SU-DHL-6 (cell line): ENCODE measurements at regions not wholly inside any gene's neighbourhood (a gene's known extent, or its start where the extent isn't known, plus 50 kb on each side); places are given as distances from the start of the nearest gene placed in this dataset.

Experiments used
- H2AFZ ChIP-seq: fragments of 200-600 bp; sonication (generic); 2 replicates; pipeline ENCODE4 v1.6.1; 2014; ENCODE audit warnings: low read depth, mild to moderate bottlenecking, moderate library complexity, mixed read lengths, antibody characterized with exemption, low read length; ENCODE audit not compliant: severe bottlenecking
- H3F3A ChIP-seq: fragments of 200-600 bp; shearing (Covaris generic); 2 replicates; pipeline ENCODE4 v1.6.0; 2016; ENCODE audit warnings: antibody characterized with exemption, mild to moderate bottlenecking; ENCODE audit not compliant: insufficient read depth
- H3K27ac ChIP-seq: fragments of 200-600 bp; sonication (generic); 2 replicates; pipeline ENCODE4 v1.5.1; 2016; ENCODE audit warnings: low read depth, mild to moderate bottlenecking, low read length, moderate library complexity, mixed read lengths
- H3K27me3 ChIP-seq: fragments of 200-600 bp; sonication (generic), shearing (Covaris generic); 2 replicates; pipeline ENCODE4 v1.6.0; 2014; ENCODE audit warnings: mild to moderate bottlenecking, low read length
- H3K36me3 ChIP-seq: fragments of 200-600 bp; sonication (generic); 2 replicates; pipeline ENCODE4 v1.6.1; 2014; ENCODE audit warnings: mild to moderate bottlenecking, low read length, mixed read lengths
- H3K4me2 ChIP-seq: fragments of 300-600, 200-600 bp; shearing (Covaris generic), sonication (generic); 2 replicates; pipeline ENCODE4 v1.6.0; 2014; ENCODE audit warnings: low read length, low read depth, mild to moderate bottlenecking; ENCODE audit not compliant: poor library complexity, severe bottlenecking
- H3K4me3 ChIP-seq: fragments of 200-600 bp; sonication (generic); 2 replicates; pipeline ENCODE4 v1.5.1; 2014; ENCODE audit warnings: antibody characterized with exemption, low read length, mild to moderate bottlenecking, mixed read lengths; ENCODE audit not compliant: insufficient read depth, poor library complexity, severe bottlenecking
- H3K79me2 ChIP-seq: fragments of 200-600 bp; sonication (generic); 2 replicates; pipeline ENCODE4 v1.6.1; 2014; ENCODE audit warnings: mild to moderate bottlenecking, low read length, moderate library complexity; ENCODE audit not compliant: insufficient read depth
- H3K9ac ChIP-seq: fragments of 200-600 bp; sonication (generic); 2 replicates; pipeline ENCODE4 v1.7.0; 2014; ENCODE audit warnings: mild to moderate bottlenecking, low read length
- H3K9me2 ChIP-seq: fragments of 200-600 bp; sonication (generic); replicated peaks from 2 replicates; pipeline ENCODE4 v1.6.1; 2014; ENCODE audit warnings: low read length; ENCODE audit not compliant: insufficient read depth
- H3K9me3 ChIP-seq: fragments of 200-600 bp; sonication (generic); 2 replicates; pipeline ENCODE4 v1.6.1; 2014; ENCODE audit warnings: low read length, mixed read lengths; ENCODE audit not compliant: insufficient read depth
- H4K20me1 ChIP-seq: fragments of 200-600 bp; sonication (generic); 2 replicates; pipeline ENCODE4 v1.6.1; 2014; ENCODE audit warnings: low read depth, mild to moderate bottlenecking, antibody characterized with exemption, low read length, moderate library complexity, mixed read lengths
- CTCF ChIP-seq: fragments of 200-600 bp; sonication (generic); IDR thresholded peaks from one replicate; pipeline ENCODE4 v1.5.1; 2017; ENCODE audit warnings: antibody characterized with exemption, mild to moderate bottlenecking, low read length, moderate library complexity; ENCODE audit not compliant: insufficient read depth, poor library complexity, severe bottlenecking
- EZH2phosphoT487 ChIP-seq: fragments of 200-600 bp; sonication (generic), shearing (Covaris generic); conservative IDR thresholded peaks from 2 replicates; pipeline ENCODE4 v1.6.1; 2018; ENCODE audit warnings: mild to moderate bottlenecking, antibody characterized with exemption, low read length, moderate library complexity, mixed read lengths

- Histone ChIP-seq H3F3A (no peaks in the 10 kb centered on the region), H2AFZ (no peak overlapping the region), H3K27ac (no peak overlapping the region), H3K4me3 (no peak overlapping the region), H3K9me3 (no peaks in the 10 kb centered on the region), H3K4me2 (no peak overlapping the region), H3K9ac (no peak overlapping the region), H3K27me3 (no peaks in the 10 kb centered on the region), H3K9me2 (no peaks in the 10 kb centered on the region), H4K20me1 (no peaks in the 10 kb centered on the region), H3K79me2 (no peaks in the 10 kb centered on the region), H3K36me3 (no peaks in the 10 kb centered on the region)
- no peak for TF ChIP-seq EZH2phosphoT487
- no peak for TF ChIP-seq CTCF
Measured at GRCh38 chr13:106173346-106173745, 362.1 kb downstream of the EFNB2 start.

GRCh38 chr13:106172176-106172905, 363.1 kb downstream of the EFNB2 start:
- H3F3A ChIP-seq: no peaks in the 10 kb centered on the region
- H3K36me3 ChIP-seq: no peaks in the 10 kb centered on the region
- H2AFZ ChIP-seq: no peak overlapping the region
- H4K20me1 ChIP-seq: no peaks in the 10 kb centered on the region
- H3K4me2 ChIP-seq: no peak overlapping the region
- H3K79me2 ChIP-seq: no peaks in the 10 kb centered on the region
- no peaks in the 10 kb centered on the region for H3K27me3 ChIP-seq
- H3K9ac ChIP-seq: no peak overlapping the region
- no peak for TF ChIP-seq EZH2phosphoT487
- TF ChIP-seq CTCF: no peak
- no peak overlapping the region for H3K4me3 ChIP-seq
- H3K9me2 ChIP-seq: no peaks in the 10 kb centered on the region
- no peak overlapping the region for H3K27ac ChIP-seq
- no peaks in the 10 kb centered on the region for H3K9me3 ChIP-seq

- H3K9ac ChIP-seq: no peak overlapping the region
- H2AFZ ChIP-seq: no peak overlapping the region
- no peak overlapping the region for H3K4me3 ChIP-seq
- H3K27me3 ChIP-seq: no peaks in the 10 kb centered on the region
- H3K4me2 ChIP-seq: no peak overlapping the region
- no peaks in the 10 kb centered on the region for H3K79me2 ChIP-seq
- H3K9me2 ChIP-seq: no peaks in the 10 kb centered on the region
- no peaks in the 10 kb centered on the region for H3K36me3 ChIP-seq
- H4K20me1 ChIP-seq: no peaks in the 10 kb centered on the region
- no peak overlapping the region for H3K27ac ChIP-seq
- no peaks in the 10 kb centered on the region for H3K9me3 ChIP-seq
- H3F3A ChIP-seq: no peaks in the 10 kb centered on the region
- no peak for TF ChIP-seq CTCF
- TF ChIP-seq EZH2phosphoT487: no peak
Measured at GRCh38 chr13:106163426-106163825, 372.0 kb downstream of the EFNB2 start.
